GM19043 (cell line): ENCODE measurements at regions not wholly inside any gene's neighbourhood (a gene's known extent, or its start where the extent isn't known, plus 50 kb on each side); places are given as distances from the start of the nearest gene placed in this dataset.
"Not testable (repeated sequence)": the region's sequence is repeated elsewhere in the genome, so short reads cannot be mapped to it uniquely, and the experiment has no call there.

ENCODE experiments used
- ATAC-seq: cut with Tn5 transposase; IDR thresholded peaks from one replicate; pipeline ENCODE4 v1.9.1; 2021; ENCODE audit warnings: low read depth; ENCODE audit not compliant: unreplicated experiment

DNA sequence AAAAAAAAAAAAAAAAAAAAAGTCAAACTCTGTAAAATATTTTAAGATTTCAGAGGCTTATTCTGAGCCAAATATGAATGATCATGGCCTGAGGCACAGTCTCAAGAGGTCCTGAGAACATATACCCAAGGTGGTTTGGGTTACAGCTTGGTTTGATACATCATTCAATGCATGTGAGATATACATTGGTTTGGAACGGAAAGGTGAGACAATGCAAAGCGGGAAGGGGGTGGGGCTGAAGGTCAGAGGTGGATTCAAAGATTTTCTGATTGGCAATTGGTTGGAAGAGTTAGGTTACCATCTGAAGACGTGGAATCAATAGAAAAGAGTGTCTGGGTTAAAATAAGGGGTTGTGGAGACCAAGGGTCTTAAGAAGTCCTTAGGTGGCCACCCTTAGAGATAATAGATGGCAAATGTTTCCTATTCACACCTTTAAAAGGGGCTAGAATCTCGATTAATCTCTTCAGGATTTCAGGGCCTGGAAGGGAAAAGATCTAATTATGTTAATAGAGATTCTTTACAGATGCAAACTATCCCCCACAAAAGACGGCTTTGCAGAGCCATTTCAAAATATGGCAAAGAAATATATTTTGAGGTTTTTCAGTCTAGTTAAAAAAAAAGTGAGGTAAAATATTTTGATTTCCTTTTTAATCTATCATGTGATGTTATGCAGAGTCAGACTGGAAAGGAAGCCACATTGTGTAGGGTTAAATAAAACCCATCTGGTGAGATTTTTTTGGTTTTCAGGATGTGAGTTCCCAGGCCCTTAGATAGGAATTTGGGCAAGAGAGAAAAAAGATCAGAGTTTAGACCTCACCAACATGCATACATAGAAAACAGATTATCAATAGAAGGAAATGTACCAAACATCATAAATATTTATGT, 173.8 kb upstream of the CNOT2 start:
- ATAC-seq: no peak

- ATAC-seq: no peak
These were observed 172.7 kb upstream of the CNOT2 start for GRCh38 chr12:70070494-70071007.

DNA sequence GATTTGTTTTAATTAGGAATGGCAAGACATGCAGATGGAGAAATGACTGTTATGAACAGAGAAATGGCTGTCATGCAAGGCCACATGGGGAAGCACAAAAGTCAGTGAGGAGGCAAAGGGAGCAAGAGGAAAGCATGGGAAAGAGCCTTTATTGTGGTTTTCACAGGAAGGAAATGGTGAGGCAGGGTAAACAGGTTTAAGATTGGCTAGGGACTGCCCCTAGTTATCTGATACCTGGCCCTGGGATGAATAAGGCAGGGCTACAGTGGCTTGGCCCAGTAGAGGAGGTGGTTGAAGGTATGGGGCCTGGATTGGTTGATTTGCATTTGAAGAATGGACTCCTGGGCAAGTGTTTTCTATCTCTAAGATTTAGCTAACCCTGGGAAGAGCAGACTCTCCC, 168.7 kb upstream of the CNOT2 start:
- no peak for ATAC-seq

DNA sequence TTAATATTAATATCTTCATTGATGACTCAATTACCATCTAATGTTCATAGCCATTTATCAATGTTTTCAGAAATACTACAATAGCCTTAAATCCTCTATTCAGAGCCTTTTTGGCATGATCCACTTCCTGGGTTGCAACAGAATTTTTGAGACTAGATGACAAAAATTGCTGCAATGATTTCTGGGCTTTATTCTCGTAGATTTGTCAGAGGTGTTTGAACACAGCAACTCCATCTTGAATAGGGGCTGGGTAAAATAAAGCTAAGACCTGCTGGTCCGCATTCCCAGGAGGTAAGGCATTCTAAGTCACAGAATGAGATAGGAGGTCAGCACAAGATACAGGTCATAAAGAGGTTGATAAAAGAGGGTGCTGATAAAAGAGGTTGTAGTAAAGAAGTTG, 165.8 kb upstream of the CNOT2 start:
- ATAC-seq: no peak

DNA sequence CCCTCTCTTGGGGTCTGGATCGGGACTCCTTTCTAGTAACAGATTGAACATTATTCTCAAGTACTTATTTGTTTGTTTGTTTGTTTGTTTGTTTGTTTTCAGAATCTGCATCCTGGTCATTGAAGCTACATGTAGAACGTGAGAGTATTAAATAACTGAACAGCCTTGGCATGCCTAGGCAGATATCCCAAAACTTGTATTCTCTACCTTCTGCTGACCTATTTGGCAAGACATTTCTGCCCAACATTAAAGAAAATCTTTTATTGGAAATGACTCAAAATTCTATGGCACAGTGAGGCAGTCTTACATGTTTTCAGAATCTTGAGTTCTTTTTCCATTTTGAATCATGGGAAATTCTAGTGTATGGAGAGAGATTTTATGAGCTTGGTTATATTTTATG, 165.1 kb upstream of the CNOT2 start:
- no peak for ATAC-seq

DNA sequence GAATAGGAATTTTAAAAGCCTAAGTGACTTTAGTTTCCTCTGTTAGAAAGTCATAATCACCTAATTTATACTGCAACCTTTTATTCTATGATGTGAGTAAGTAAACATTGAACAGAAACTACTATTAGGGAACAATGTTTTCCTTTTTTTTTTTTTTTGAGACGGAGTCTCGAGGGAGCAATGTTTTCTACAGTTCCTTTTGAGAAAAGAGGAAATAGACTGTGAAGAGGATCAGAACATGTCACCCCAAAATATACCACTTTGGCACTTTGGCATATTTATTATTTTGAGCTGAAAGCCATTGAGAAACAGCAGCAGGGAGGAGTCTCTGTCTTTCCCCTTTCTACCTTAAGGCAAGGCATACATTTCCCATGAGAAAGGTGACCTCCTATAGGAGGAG, 162.7 kb upstream of the CNOT2 start:
- ATAC-seq: no peak

DNA sequence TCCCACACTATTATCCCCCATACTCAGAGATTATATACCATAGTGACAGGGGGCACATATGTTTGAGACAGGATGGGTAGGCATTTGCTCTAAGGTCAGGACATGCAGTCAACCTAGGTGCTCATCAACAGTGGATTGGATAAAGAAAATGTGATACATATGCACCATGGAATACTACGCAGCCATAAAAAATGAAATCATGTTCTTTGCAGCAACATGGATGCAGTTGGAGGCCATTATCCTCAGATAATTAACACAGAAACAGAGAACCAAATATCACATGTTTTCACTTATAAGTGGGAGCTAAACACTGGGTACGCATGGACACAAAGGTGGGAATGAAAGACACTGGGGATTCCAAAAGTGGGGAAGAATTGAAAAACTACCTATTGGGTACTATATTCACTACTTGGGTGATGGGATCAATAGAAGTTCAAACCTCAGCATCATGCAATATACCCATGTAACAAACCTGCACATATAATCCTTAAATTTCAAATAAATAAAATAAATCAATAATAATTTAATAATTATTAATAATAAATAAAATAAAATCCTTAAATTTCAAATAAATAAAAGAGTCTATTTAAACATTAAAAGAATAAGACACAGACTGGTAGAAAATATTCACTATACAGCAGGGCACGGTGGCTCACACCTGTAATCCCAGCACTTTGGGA, 160.1 kb upstream of the CNOT2 start:
- no peak for ATAC-seq

GRCh38 chr12:70083677-70084020, 159.6 kb upstream of the CNOT2 start:
- no peak for ATAC-seq

- ATAC-seq: not testable (repeated sequence)
These were observed 156.9 kb upstream of the CNOT2 start for GRCh38 chr12:70086372-70086771.

- no peak for ATAC-seq
These were observed 152.2 kb upstream of the CNOT2 start for GRCh38 chr12:70091021-70091521.

DNA sequence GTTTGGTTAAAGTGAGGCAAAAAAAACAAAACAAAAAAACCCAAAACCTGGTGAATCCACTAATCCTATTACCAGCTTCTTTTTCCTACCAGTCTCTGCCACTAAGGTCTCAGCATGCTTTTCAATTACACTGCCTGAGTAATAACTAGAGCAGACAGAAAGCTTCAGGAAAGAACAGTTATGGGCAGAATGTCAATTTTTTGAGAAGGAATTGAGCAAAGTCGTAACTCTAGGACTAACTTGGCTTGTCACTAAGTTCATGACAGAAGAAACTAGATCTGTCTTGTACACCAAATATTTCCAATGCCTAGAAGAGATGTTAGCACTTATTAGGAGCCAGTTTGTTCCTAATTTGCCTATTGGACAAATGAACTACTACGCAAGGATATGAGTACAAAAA, 148.8 kb upstream of the CNOT2 start:
- no peak for ATAC-seq

DNA sequence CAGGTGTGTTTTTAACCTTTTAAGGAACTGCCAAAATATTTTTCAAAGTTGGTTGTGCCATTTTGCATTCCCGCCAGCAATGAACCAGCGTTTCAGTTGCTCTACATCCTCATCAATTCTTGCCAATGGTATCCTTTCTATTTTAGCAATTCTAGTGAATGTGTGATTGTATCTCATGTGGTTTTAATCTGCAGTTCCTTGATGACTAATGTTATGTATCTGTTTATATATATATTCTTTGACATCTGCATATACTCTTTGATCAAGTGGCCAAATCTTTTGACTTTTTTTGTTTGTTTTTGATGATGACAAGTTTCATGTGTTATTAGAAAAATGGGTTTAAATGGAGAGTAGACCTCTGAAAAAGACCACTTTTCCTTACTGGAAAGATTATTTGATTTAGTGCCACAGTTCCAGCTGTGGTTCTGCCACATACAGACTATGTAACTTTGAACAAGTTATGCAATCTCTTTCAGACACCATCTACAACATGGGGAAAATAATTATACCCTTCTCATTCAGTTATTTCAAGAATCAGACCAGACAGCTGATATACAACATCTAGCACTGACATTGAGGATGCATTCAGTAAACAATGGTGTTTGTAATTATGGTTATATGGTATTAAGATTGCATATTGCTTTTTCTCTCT, 146.3 kb upstream of the CNOT2 start:
- ATAC-seq: no peak

DNA sequence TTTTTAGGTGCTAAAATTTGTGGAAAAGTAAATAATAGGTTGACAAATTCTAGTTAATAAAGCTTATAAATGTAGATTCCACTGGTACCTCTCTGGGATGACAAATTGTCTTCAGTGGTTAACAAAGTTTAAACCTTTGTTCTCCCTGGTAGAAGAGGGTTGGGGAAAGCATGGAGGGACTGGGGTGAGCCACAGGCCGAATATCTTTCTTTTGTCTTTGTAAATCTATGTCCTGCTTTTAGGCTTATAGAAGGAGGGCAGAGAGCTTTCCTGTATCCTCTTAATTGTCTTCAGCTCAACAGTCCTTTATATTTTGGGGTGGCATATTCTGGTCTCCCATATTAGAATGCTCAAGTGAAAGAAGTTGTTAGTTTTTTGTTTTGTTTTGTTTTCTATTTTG, 142.2 kb upstream of the CNOT2 start:
- no peak for ATAC-seq

GRCh38 chr12:70106347-70106746, 136.9 kb upstream of the CNOT2 start:
- no peak for ATAC-seq

DNA sequence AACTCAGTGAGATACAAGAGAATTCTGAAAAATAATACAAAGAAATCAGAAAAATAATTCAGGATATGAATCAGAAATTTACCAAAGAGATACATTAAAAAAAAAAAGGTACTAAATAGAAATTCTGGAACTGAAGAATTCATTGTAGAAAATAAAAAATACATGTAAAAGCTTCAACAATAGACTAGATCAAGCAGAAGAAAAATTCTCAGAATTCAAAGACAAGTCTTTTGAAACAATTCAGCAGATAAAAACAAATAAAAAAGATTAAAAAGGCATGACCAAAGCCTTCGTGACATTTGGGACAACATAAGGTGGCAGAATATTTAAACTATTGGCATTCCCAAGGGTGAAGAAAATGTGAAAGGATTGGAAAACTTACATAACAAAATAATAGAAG, 133.1 kb upstream of the CNOT2 start:
- no peak for ATAC-seq

DNA sequence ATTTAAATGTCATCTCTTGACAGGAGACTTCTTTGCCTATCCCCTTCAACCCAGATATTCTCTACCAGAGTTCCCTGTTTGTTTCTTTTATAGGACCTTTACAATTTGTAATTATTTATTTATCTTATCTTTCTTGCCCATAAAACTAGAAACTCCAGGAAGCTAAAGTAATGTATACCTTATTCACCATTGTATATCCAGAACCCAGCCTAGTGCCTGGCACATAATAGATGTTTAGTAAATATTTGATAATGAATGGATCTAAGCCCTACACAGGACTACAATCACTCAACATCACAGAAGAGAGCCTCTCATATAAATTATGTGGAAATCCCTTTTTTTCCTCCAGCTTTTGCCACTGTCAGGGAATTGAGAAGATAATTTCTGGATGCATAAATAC, 125.6 kb upstream of the CNOT2 start:
- ATAC-seq: no peak

- ATAC-seq: no peak
These were observed 122.3 kb upstream of the CNOT2 start for GRCh38 chr12:70120970-70121369.

- ATAC-seq: no peak
These were observed 121.7 kb upstream of the CNOT2 start for GRCh38 chr12:70121562-70121961.

GRCh38 chr12:70122804-70123203, 120.4 kb upstream of the CNOT2 start:
- no peak for ATAC-seq

DNA sequence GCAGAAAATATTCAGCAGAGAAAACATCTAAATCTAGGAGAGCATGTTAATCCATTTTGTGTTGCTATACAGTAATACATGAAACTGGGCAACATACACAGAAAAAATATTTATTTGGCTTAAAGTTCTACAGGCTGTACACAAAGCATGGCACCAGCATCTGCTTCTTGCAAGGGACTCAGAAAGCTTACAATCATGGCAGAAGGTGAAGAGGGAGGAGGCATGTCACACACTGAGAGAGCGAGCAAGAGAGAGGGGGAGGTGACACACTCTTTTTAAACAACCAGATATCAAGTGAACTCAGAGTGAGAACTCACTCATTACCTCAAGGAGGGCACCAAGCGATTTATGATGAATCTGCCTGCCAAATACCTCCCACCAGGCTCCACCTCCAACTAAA, 94.2 kb upstream of the CNOT2 start:
- ATAC-seq: no peak

DNA sequence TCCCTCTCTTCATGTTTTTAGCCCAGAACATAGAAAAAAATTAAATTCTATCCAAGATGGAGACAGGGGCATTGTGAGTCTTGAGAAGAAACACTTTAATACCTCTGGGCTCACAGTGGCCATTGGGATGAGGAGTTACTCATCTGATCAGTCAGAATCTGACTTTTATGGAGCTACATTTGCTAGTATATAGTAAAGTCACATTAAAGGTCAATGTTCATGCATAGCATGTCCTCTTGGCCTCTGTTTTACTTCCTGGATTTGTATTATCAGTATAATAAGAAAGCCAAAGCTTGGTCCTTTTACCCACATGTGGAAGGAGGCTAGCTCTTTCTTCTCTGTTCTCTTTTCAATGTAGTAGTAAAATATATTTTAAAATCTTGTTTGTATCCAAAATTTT, 93.6 kb upstream of the CNOT2 start:
- no peak for ATAC-seq
